Erythroblast (primary cell): ENCODE measurements at regions not wholly inside any gene's neighbourhood (a gene's known extent, or its start where the extent isn't known, plus 50 kb on each side); places are given as distances from the start of the nearest gene placed in this dataset.

Experiments used
- GATA1 ChIP-seq: IDR thresholded peaks from 2 replicates; pipeline ENCODE4 v1.6.1; 2011; ENCODE audit warnings: low read depth, mild to moderate bottlenecking, control low read depth, low read length, moderate library complexity
- POLR2A ChIP-seq: IDR thresholded peaks from 2 replicates; pipeline ENCODE4 v1.6.1; 2011; ENCODE audit warnings: mild to moderate bottlenecking, low read length

DNA sequence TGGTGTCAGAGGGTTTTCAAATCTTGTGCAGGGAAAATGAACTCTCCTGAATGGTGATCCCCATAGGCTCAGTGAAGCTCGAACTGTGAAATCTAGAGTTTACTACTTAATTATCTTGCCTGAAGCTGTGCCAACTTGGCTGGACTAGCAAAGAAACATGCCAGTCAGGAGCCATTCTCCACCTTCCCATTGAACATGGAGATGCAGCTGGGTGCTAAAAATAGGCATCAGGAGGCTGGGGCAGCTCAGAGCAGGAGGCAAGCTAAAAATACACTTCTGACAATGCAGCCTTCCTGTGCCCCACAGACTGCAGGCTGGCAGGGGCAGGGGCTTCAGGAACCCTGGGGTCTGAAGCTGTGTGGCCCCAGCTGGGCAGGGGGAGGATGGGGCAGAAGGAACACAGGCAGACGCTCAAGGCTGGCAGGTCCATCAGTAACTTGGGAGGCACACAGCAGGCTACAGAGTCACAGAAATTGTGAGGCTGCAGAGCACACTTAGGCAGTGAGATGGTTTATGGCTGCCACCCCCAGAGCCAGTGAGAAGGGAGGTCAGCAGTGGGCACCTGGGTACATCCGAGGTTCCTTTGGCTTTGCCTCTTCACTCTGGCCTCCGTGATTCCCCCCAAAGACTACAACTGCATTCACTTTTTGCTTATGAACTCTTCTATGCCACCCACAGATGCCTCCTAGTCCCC, 155.4 kb upstream of the KCND3 start:
- TF ChIP-seq POLR2A: no peak
- no peak for TF ChIP-seq GATA1
